NCI-H2081 treated with DMSO at 0.1 percent for 48 hours (cell line): ENCODE measurements at regions not wholly inside any gene's neighbourhood (a gene's known extent, or its start where the extent isn't known, plus 50 kb on each side); places are given as distances from the start of the nearest gene placed in this dataset.

Experiments used
- DNase-seq: peaks from one replicate; lab custom pipeline; 2025; lab: John Stamatoyannopoulos, UW

GRCh38 chr2:176388861-176389260, 119.6 kb downstream of the MTX2 start:
- no peak for DNase-seq

DNA sequence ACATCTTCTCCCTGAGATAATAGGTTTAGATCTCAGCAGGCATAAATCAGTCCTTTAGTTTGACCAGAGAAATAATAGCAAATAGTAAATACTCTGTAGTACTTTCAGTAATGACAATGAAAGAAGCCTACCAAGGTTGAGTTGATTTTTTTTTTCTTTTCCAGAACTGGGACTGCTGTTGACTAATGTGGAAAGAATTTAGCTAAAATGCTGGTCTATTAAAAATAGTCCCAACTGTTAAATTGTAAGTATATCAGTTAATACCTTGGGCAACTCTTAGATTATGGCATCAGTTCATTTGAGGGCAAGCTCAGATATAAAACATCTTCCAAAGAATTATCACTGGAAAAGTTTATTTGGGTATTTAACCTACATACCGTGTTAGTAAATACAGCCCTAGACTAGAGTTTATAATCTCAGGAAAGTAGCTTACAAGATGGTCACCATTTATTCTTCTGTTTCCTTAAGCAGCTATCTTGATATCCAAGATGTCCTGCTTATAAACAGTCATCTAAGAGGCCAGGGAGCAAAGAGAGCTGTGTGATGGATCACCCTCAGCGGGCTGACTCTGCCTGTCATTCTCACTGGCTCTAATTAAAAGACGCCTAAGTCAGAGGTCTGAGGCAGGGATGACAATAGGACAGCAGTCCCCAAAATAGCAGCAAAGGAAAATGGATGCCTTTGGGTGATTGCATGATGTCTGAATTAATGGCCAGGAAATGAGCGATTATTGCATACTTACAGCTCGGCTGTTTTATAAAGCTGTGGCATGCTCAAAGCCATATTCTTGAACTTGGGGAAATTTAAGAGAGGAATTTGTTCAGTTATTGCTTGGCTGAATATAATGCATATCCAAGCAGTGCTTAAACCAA, 121.3 kb downstream of the MTX2 start:
- no peak for DNase-seq

GRCh38 chr2:176391148-176391419, 121.8 kb downstream of the MTX2 start:
- DNase-seq = no peak

GRCh38 chr2:176392249-176392648, 123.0 kb downstream of the MTX2 start:
- no peak for DNase-seq

GRCh38 chr2:176392744-176393414, 123.6 kb downstream of the MTX2 start:
- no peak for DNase-seq

DNA sequence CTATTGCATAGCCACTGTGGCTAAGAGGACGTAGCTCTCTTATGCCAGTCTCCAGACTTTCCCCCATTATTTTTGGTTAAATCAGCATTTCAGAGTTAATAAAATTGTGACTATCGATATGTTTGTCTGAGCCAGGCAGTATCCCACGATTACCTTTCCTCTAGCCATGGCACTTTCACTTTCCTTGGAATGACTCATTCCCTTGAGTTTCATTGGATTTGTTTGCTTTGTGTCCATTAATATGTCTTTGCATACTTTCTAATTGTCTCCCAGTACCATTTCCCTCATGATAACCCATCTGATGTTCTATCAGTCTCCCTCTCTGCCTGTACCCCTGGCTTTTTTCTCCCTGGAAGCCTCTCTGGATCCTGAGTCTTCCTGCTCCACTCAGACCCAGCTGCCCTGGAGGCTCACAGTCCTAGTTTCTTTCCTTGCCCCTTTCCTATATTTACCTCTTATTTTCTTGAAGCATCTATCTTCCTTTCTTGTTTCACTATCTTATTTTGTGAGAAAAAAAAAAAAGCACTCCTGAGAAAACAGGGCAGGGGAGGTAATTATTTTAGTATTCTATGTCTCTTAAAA, 126.1 kb downstream of the MTX2 start:
- DNase-seq = no peak

DNA sequence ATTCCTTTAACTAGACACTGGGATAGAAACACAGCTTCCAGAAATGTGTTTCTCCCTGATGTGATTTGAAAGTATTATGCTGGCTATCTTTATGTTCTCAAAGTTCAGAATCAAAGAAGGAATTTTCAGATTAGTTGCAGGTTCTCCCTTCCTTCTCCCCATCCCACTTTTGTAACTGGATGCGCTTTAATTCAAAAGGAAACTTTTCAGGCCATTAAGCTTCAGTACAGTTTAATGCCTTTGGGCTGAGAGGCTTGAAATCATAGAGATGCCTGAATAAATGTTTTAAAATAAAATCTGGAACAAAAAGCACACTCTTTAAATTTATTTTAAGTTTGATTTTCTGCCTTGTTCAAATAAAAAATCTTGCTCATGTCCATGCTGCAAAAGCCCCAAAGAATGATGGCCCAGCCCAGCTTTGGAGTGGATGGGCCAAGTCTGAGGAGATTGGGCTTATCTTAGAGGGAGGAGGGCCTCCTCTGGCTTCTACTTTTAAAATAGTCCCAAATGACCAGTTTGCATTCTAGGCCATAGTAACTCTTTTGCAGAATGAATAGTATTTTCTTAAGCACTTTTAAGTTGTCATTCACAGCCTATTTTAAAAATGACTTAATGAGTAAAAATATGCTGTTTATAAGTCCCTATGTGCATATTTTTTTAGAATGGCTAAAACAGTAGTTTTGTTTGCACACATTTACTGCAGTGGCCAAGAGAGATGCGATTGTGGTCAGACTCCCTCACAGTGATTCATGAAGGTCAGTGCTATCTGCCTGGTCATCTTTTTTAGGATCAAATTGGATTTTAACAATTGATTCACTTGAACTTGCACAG, 129.2 kb downstream of the MTX2 start:
- DNase-seq = no peak

GRCh38 chr2:176399074-176399598, 129.9 kb downstream of the MTX2 start:
- DNase-seq = no peak

DNA sequence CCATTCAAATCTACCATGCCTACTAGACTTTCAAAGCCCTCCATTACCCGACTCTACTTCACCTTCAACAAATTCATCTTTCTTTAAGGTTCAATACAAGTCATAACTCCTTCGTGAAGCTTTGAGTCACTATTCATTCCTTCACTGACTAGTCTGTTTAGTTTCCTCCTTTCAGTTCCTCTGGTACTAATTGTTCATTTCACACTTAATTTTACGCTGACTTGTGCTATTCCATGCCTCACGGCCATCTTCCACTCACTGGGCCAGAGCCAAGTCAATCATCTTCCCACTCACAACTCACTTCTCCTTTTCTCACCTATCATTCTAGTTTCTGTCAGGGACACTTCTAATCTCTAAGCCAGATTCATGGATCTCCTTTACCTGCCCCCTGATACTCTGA, 136.2 kb downstream of the MTX2 start:
- DNase-seq = no peak

DNA sequence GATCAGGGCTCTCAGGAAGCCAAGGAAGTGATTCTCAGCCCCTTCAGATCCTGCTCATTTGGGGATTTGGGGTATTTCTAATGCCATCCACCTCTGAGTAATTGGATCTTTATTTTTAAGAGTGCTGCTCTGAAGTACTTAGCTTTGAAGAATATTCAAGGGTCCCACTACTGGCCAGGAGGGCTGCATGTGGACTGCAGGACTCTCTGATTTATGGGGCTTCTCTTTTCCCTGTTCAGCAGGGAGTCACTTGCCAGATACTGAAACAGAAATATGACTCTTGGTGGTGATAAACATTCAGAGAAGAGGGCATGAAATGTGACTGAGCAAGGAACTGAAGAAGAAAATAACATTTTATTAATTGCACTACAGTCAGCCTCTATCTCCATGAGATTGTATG, 138.5 kb downstream of the MTX2 start:
- no peak for DNase-seq

- no peak for DNase-seq
These were observed 140.4 kb downstream of the MTX2 start for GRCh38 chr2:176409671-176410070.

- DNase-seq = no peak
These were observed 142.9 kb downstream of the MTX2 start for GRCh38 chr2:176412136-176412535.

DNA sequence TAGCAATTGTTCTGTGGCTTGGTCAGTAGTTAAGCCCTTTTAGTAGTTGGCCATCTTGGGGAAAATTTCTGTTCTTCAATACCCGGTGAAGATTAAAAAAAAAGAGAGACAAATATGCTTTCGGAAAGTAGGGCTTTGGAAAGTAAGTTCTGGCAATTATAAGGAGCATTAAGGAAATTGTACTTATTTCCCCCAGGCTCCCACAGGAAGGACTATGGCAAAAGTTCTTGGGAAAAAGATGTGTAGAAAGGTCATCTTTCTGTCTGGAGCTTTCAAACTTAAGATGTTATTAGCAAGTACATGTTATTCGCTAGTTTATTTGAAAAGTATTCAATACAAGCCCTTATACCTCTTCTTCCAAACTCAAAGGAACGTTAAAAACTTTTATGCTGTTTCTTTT, 144.5 kb downstream of the MTX2 start:
- no peak for DNase-seq

DNA sequence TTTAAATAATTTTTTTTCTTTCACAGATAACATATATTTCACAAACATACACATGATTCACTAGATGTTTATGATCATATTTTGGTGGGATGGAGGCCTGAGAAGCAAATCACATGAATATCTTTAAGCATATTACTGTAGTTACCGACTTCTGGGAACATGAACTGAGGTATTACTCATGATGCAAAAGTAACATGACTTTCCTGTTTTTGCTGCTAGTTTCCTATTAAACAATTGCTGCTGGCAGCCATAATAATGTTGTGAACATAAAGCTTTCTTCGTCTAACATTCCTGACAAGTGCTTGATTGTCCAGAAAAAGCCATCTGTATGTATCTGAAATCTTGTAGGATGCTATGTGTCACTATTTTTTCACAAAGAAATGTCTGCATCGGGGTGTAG, 145.4 kb downstream of the MTX2 start:
- no peak for DNase-seq

DNA sequence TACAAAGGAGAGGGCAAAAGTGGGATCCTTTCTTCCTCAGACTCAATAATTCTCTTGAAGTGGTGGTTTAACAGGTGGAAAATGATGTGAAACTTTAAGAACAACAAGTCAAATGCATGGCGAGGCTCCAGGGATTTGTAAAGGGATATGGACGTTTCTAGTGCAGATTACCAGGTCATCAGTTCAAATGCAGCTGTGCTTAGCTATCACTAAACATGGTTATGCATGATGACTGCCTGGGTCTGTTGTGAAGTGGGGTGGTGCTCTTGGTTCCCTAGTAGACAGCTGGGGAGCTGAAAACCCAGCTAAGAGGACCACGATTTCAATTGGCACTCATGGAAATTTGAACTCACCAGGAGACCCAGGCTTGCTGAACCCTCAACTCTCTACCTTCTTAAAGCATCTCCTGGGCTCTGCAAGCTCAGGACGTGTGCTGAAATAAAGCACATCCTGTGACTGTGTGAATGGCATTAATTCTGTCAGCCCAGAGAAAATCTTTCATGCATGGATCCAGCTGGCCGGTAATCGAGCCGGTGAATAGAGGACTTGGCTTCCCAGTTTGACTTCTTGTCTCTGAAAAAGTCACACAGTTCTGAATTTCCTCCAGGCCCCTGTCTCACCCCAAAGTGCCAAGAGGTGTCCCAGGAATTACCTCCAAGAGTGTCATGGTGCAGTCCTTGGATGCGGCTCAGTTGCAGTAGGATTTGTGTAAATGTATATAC, 146.1 kb downstream of the MTX2 start:
- no peak for DNase-seq

- no peak for DNase-seq
These were observed 146.8 kb downstream of the MTX2 start for GRCh38 chr2:176415937-176416499.

DNA sequence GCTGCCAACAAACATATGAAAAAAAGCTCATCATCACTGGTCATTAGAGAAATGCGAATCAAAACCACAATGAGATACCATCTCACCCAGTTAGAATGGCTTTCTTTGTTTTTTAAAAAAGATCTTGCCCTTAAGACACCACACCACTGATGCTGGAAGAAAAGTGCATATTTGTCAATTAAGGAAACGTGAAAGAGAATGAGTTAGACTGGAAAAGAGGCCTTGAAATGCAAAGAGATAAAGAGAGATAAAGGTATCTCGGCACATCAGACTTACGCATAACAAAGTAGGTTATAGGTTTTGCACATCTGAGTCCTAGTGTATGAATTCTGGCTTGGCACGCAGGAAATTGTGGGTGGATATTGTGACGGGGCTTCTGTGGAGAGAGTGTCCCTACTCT, 149.5 kb downstream of the MTX2 start:
- no peak for DNase-seq

DNA sequence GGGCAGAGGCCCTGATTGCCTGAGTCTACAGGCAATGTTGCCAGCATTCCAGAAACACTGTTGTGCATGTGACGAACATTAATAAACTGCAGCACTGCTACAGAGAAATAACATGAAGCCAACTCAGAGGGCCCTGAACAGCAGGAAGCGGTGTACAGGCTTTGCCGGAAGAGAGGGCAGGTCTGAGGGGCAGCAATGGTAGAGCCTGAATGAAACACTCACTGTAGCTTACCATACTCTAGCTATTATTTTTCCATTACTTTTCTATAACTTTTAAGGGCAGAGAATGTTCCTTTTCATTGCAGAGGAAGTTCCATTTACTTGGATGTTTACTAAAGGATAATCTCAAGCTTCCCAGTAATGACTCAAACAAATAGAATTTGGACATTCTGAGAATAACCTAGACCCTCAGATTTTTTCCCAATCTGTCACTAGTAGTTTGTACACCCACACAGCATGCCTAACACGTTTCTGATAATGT, 150.4 kb downstream of the MTX2 start:
- no peak for DNase-seq

DNA sequence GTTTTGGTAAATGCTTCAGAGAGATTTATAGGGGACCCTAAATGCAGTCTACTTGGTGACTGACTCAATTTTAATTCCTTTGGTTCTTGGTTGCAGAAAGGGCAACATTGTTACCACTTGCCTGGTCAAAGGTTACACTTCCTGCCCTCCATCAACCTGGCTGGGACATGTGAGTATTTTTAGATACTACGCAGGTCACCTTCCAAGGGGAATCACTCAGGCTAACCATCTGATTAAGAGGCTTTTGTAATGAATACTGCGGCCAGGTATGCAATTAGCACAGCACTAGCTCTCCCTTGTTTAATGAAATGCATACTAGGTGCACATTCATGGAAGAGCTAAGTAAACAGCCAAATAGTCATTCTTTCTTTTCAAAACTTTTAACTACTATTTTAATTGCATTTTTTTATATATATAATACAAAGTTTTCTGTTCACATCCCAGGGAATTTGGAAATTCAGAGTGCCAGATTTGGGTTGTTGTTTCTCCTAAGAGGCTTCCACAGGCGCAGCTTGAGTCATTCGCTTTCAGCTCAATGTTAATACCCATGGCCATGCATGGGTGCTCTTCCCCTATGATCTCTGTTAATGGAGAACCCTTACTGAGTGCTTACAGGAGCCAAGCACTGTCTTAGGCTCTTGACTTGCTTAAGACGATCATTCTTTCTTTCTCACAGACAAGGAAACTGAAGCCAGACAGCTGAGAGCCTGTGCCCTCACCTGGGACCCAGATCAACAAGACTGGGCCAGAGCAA, 152.2 kb downstream of the MTX2 start:
- no peak for DNase-seq

DNA sequence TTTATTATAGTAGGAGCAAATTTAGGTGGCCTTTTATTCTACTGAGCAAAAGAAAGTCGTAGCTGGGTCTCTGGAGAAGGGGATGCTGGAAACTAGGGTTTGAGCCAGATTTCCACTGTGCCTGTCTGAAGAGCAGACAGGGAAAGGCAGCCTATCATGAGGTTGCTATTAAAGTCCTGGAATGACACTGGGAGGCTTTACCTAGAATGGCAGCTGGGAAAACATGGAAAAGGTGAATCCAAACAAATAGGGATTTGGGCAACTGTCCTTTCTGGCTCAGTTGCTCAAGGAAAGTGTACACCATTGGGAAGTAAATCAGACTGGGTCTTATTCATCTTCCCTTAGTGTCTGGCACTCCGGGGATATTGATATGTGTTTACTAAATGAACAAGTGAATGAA, 154.6 kb downstream of the MTX2 start:
- DNase-seq = no peak
